ENCODE measurements at regions not wholly inside any gene's neighbourhood (a gene's known extent, or its start where the extent isn't known, plus 50 kb on each side); places are given as distances from the start of the nearest gene placed in this dataset.

GRCh38 chr5:106633825-106634224 is 1036.9 kb downstream of the EFNA5 start:
- TF ChIP-seq, protein P1, sequence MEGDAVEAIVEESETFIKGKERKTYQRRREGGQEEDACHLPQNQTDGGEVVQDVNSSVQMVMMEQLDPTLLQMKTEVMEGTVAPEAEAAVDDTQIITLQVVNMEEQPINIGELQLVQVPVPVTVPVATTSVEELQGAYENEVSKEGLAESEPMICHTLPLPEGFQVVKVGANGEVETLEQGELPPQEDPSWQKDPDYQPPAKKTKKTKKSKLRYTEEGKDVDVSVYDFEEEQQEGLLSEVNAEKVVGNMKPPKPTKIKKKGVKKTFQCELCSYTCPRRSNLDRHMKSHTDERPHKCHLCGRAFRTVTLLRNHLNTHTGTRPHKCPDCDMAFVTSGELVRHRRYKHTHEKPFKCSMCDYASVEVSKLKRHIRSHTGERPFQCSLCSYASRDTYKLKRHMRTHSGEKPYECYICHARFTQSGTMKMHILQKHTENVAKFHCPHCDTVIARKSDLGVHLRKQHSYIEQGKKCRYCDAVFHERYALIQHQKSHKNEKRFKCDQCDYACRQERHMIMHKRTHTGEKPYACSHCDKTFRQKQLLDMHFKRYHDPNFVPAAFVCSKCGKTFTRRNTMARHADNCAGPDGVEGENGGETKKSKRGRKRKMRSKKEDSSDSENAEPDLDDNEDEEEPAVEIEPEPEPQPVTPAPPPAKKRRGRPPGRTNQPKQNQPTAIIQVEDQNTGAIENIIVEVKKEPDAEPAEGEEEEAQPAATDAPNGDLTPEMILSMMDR (IDR thresholded peaks at IDR 0.05; ENCODE audit: low read depth, low read length) = no peak
- no peak for TF ChIP-seq EZH2phosphoT487 (IDR thresholded peaks at IDR 0.05; ENCODE audit: low read depth)
